ENCODE measurements at regions not wholly inside any gene's neighbourhood (a gene's known extent, or its start where the extent isn't known, plus 50 kb on each side); places are given as distances from the start of the nearest gene placed in this dataset.

GRCh38 chr9:749716-750115 lies 91.8 kb upstream of the DMRT1 start:
- FAIRE-seq (no peak), ATAC-seq (no peak), DNase-seq (ENCODE audit: low read depth, low spot score) (no peak)
- Histone ChIP-seq H3K4me3 (no peak overlapping the region), H3K27me3 (replicated peaks in 1 of 2; ENCODE audit: control insufficient read depth in 2 of 2, insufficient read depth in 2 of 2, low read length in 1 of 2) (0 out of 4 replicates have a peak, but pooled peaks cover 0 to 5% of the 10 kb centered on the region in 2 experiments), H3K36me3 (ENCODE audit: control insufficient read depth in 2 of 2, insufficient read depth in 2 of 2, low read length in 1 of 2) (no peaks in the 10 kb centered on the region), H2AFZ (ENCODE audit: control insufficient read depth, low read depth, low read length) (no peak overlapping the region), H3K9ac (ENCODE audit: control insufficient read depth, insufficient read depth, low read length) (no peak overlapping the region), H3K4me1 (ENCODE audit: control insufficient read depth, insufficient read depth, low read length) (no peaks in the 10 kb centered on the region), H3K79me2 (ENCODE audit: control insufficient read depth, insufficient read depth, low read length) (no peaks in the 10 kb centered on the region), H3K27ac (ENCODE audit: control insufficient read depth, insufficient read depth) (no peak overlapping the region), H3K4me2 (ENCODE audit: control insufficient read depth, insufficient read depth) (no peak overlapping the region), H3K9me3 (replicated peaks; ENCODE audit: control insufficient read depth, insufficient read depth, low read length) (no peaks in the 10 kb centered on the region), H4K20me1 (ENCODE audit: control insufficient read depth, insufficient read depth) (no peaks in the 10 kb centered on the region)
- in situ Hi-C loops (cut with MboI) (no loop called here), intact Hi-C loops (cut with micrococcal nuclease; ENCODE audit: unreplicated experiment) (no loop called here)
- no peak for TF ChIP-seq SPI1 (IDR thresholded peaks at IDR 0.05; ENCODE audit: borderline replicate concordance, insufficient read depth, low read depth, low read length)
- no peak for TF ChIP-seq SMAD5 (IDR thresholded peaks at IDR 0.05; ENCODE audit: low read depth)
- no peak for TF ChIP-seq BMI1 (IDR thresholded peaks at IDR 0.05; ENCODE audit: borderline replicate concordance)
- no peak for TF ChIP-seq E4F1 (IDR thresholded peaks at IDR 0.05; ENCODE audit: borderline replicate concordance, partially characterized antibody)
- TF ChIP-seq PML (IDR thresholded peaks at IDR 0.05; ENCODE audit: low read length) = no peak
- TF ChIP-seq ZNF384 (IDR thresholded peaks at IDR 0.05; ENCODE audit: borderline replicate concordance, low read depth, low read length) = no peak
- TF ChIP-seq HCFC1 (IDR thresholded peaks at IDR 0.05; ENCODE audit: low read length) = no peak
- no peak for TF ChIP-seq BCL11A (IDR thresholded peaks at IDR 0.05; ENCODE audit: low read depth, low read length)
- no peak for TF ChIP-seq ZBTB11 (CRISPR knock-in tag; IDR thresholded peaks at IDR 0.05)
- TF ChIP-seq FOXK2 (IDR thresholded peaks at IDR 0.05) = no peak
- no peak for TF ChIP-seq SP1 (IDR thresholded peaks at IDR 0.05; ENCODE audit: low read depth, low read length)
- TF ChIP-seq MEF2A (IDR thresholded peaks at IDR 0.05; ENCODE audit: insufficient read depth, low read depth, low read length) = no peak
- 3% methylated on average over 5 of the region's 5 CpGs for WGBS (ENCODE audit: insufficient coverage, insufficient replicate concordance, low lambda C conversion rate, missing lambda C conversion rate)
- BruUV-seq (replicated peaks) = no TSS peak
- ChIA-PET POLR2A (no interaction called here), CTCF (interaction anchor here (1.3 kb wide), 1 partner anchor 12 kb away, joined by 3 read pairs; no protein-coding TSS in a partner anchor), RAD21 (ENCODE audit: unreplicated experiment) (no interaction called here), SMC1A (ENCODE audit: uncharacterized antibody, unreplicated experiment) (no interaction called here)

Data from GM12878 (cell line).